Stomach (tissue), 4 donors: ENCODE measurements at regions not wholly inside any gene's neighbourhood (a gene's known extent, or its start where the extent isn't known, plus 50 kb on each side); places are given as distances from the start of the nearest gene placed in this dataset.

Experiments
- CTCF ChIP-seq, 7 experiments: fragments of 450-650 bp in 4 of 7; fragments of 200-600 bp in 3 of 7; sonication (generic) in 3 of 7; IDR thresholded peaks; one replicate each; pipeline ENCODE4 v1.5.1; 2016 to 2019; ENCODE audit warnings: antibody characterized with exemption in 7 of 7, control low read depth in 2 of 7, mild to moderate bottlenecking in 1 of 7
- EP300 ChIP-seq: sonication (generic); formaldehyde crosslinking; IDR thresholded peaks from one replicate; pipeline ENCODE4 v1.6.1; 2017; ENCODE audit warnings: antibody characterized with exemption
- POLR2A ChIP-seq, 4 donors: fragments of 450-650 bp; IDR thresholded peaks; one replicate each; pipeline ENCODE4 v1.6.1; 2016; ENCODE audit warnings: antibody characterized with exemption in 4 of 4, control low read depth in 2 of 4, mild to moderate bottlenecking in 1 of 4, moderate library complexity in 1 of 4

- TF ChIP-seq EP300 (no peak), POLR2A (IDR thresholded peaks at IDR 0.05) (no peak), CTCF (IDR thresholded peaks at IDR 0.05) (no peak)
These were observed 181.5 kb downstream of the POSTN start for GRCh38 chr13:37417060-37417441.
